ENCODE measurements at regions not wholly inside any gene's neighbourhood (a gene's known extent, or its start where the extent isn't known, plus 50 kb on each side); places are given as distances from the start of the nearest gene placed in this dataset.

- in situ Hi-C loops (cut with MboI; ENCODE audit: low sequenced_read_pairs, unreplicated experiment): no loop called here
- DNase-seq (ENCODE audit: low spot score): no peak
- TF ChIP-seq, protein P1, sequence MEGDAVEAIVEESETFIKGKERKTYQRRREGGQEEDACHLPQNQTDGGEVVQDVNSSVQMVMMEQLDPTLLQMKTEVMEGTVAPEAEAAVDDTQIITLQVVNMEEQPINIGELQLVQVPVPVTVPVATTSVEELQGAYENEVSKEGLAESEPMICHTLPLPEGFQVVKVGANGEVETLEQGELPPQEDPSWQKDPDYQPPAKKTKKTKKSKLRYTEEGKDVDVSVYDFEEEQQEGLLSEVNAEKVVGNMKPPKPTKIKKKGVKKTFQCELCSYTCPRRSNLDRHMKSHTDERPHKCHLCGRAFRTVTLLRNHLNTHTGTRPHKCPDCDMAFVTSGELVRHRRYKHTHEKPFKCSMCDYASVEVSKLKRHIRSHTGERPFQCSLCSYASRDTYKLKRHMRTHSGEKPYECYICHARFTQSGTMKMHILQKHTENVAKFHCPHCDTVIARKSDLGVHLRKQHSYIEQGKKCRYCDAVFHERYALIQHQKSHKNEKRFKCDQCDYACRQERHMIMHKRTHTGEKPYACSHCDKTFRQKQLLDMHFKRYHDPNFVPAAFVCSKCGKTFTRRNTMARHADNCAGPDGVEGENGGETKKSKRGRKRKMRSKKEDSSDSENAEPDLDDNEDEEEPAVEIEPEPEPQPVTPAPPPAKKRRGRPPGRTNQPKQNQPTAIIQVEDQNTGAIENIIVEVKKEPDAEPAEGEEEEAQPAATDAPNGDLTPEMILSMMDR (IDR thresholded peaks at IDR 0.05; ENCODE audit: borderline replicate concordance, control extremely low read depth, extremely low read depth, insufficient read depth, missing control alignments): no peak
Measured at GRCh38 chr3:40842714-40843113, 318.0 kb downstream of the ZNF621 start.

DNA sequence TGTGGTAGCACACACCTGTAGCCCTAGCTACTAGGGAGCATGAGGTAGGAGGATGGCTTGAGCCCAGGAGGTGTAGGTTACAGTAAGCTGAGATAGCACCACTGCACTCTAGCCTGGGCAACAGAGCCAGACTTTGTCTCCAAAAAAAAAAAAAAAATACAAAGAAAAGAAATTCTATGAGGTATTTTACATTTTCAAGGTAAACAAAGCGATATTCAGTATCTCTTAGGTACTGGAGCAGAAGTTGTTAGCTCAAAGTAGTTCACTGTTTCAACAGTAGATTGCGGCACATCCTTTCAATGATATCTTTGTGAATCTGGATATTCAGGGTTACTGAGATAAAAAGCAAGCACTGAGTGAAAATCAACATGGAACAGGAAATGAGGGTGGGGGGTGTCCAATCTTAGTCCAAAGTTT is 318.5 kb downstream of the ZNF621 start:
- in situ Hi-C loops (cut with MboI; ENCODE audit: low sequenced_read_pairs, unreplicated experiment): no loop called here
- DNase-seq (ENCODE audit: low spot score): no peak
- TF ChIP-seq, protein P1 (IDR thresholded peaks at IDR 0.05; ENCODE audit: borderline replicate concordance, control extremely low read depth, extremely low read depth, insufficient read depth, missing control alignments): no peak

DNA sequence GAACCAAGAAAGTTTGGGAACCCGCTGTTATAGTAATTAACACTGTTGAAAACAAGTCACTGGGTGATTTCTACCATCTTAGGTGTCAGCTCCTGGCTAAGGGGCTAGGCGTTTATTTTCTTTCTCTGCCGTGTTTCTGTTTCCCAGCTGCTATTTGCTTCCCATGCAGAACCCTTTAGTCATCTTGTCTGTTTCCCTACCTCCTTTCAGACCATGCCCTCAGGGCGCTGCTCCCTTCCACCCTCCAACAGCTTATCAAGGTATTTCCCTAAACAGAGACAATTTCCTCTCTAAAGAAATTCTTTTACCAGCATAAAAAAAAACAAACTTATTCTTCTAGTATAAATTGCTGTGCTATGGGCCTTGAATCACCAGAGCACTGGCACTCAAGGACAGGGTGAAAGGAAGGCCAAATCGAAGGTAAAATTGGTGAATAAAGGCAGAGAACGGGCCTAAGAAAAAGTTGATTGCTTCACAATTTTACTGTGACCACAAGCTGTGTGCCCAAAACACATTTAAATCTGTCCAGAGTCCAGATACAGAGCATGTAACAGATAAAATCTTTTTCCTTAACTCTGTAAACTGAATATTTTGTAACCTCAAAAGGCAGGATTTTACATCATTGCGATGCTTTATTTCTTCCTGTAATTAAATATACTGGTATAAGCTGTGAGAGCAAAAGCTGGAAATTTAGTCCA is 319.2 kb downstream of the ZNF621 start:
- DNase-seq (ENCODE audit: low spot score): no peak
- TF ChIP-seq, protein P1 (IDR thresholded peaks at IDR 0.05; ENCODE audit: borderline replicate concordance, control extremely low read depth, extremely low read depth, insufficient read depth, missing control alignments): no peak
- in situ Hi-C loops (cut with MboI; ENCODE audit: low sequenced_read_pairs, unreplicated experiment): no loop called here

DNA sequence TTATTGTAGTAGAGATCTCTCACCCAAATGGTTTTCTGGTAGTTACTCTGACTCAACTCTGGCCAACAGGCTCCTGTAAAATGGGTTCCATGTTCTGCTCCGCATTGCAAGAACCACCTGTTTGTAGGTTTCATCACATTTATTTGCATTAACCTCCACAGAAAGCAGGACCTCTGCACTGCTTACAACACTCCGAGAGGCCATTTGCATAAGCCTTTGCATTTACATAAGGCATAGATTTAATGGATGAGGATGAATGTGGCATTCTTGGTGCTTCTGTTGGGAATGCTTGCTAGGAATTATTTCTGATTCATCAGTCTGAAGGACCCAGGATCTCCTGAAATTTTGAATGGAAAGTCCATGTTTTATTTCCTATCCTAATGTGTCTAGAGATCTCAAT is 320.1 kb downstream of the ZNF621 start:
- TF ChIP-seq, protein P1 (IDR thresholded peaks at IDR 0.05; ENCODE audit: borderline replicate concordance, control extremely low read depth, extremely low read depth, insufficient read depth, missing control alignments): no peak
- no peak for DNase-seq (ENCODE audit: low spot score)
- in situ Hi-C loops (cut with MboI; ENCODE audit: low sequenced_read_pairs, unreplicated experiment): no loop called here

GRCh38 chr3:40845447-40845846 is 320.7 kb downstream of the ZNF621 start:
- TF ChIP-seq, protein P1 (IDR thresholded peaks at IDR 0.05; ENCODE audit: borderline replicate concordance, control extremely low read depth, extremely low read depth, insufficient read depth, missing control alignments): no peak
- in situ Hi-C loops (cut with MboI; ENCODE audit: low sequenced_read_pairs, unreplicated experiment): no loop called here
- no peak for DNase-seq (ENCODE audit: low spot score)

GRCh38 chr3:40845916-40846315 is 321.2 kb downstream of the ZNF621 start:
- TF ChIP-seq, protein P1 (IDR thresholded peaks at IDR 0.05; ENCODE audit: borderline replicate concordance, control extremely low read depth, extremely low read depth, insufficient read depth, missing control alignments): no peak
- in situ Hi-C loops (cut with MboI; ENCODE audit: low sequenced_read_pairs, unreplicated experiment): no loop called here
- DNase-seq (ENCODE audit: low spot score): no peak

All from GM13976 (cell line).